Gastrocnemius medialis (tissue), 4 donors: ENCODE measurements at regions not wholly inside any gene's neighbourhood (a gene's known extent, or its start where the extent isn't known, plus 50 kb on each side); places are given as distances from the start of the nearest gene placed in this dataset.

ENCODE experiments used
- CTCF ChIP-seq, 5 experiments: fragments of 450-650 bp in 3 of 5; fragments of 200-600 bp in 2 of 5; sonication (generic) in 2 of 5; IDR thresholded peaks in 4 of 5; conservative IDR thresholded peaks in 1 of 5; 1 replicate in 4 of 5; 2 replicates in 1 of 5; pipeline ENCODE4 v1.5.1; 2016 to 2019; ENCODE audit warnings: antibody characterized with exemption in 5 of 5, mild to moderate bottlenecking in 3 of 5, moderate library complexity in 3 of 5
- POLR2A ChIP-seq, 2 donors: fragments of 450-650 bp; IDR thresholded peaks; one replicate each; pipeline ENCODE4 v1.6.1; 2017; ENCODE audit warnings: antibody characterized with exemption in 2 of 2, mild to moderate bottlenecking in 2 of 2, moderate library complexity in 2 of 2

GRCh38 chr9:88754886-88755285, 219.9 kb downstream of the NXNL2 start:
- no peak for TF ChIP-seq POLR2A (IDR thresholded peaks at IDR 0.05)
- TF ChIP-seq CTCF (IDR thresholded peaks at IDR 0.05 in 4 of 5, conservative IDR thresholded peaks at IDR 0.05 in 1 of 5) = no peak
